ENCODE measurements at regions not wholly inside any gene's neighbourhood (a gene's known extent, or its start where the extent isn't known, plus 50 kb on each side); places are given as distances from the start of the nearest gene placed in this dataset.

GRCh38 chr4:116577321-116577720, 508.1 kb downstream of the TRAM1L1 start:
- Histone ChIP-seq H4K20me1 (ENCODE audit: insufficient read depth, low read length) (no peaks in the 10 kb centered on the region), H3K4me1 (ENCODE audit: control insufficient read depth in 1 of 2, insufficient read depth in 2 of 2, low read length in 2 of 2) (no peaks in the 10 kb centered on the region), H3K27ac (ENCODE audit: low read depth in 1 of 2, low read length in 2 of 2) (no peak overlapping the region), H3K36me3 (replicated peaks in 1 of 2; ENCODE audit: control insufficient read depth in 1 of 2, insufficient read depth in 2 of 2, low read length in 2 of 2) (no peaks in the 10 kb centered on the region), H2AFZ (ENCODE audit: insufficient read depth, low read depth, low read length, poor library complexity, severe bottlenecking) (no peak overlapping the region), H3K27me3 (ENCODE audit: control insufficient read depth in 2 of 2, insufficient read depth in 2 of 2, low read length in 2 of 2) (no peaks in the 10 kb centered on the region), H3K79me2 (ENCODE audit: insufficient read depth, low read length) (no peaks in the 10 kb centered on the region), H3K4me3 (replicated peaks in 1 of 3; ENCODE audit: low read depth in 2 of 3, low read length in 3 of 3) (no peak overlapping the region), H3K4me2 (replicated peaks; ENCODE audit: extremely low read depth, low read length, poor library complexity, severe bottlenecking) (no peak overlapping the region), H3K9ac (ENCODE audit: insufficient read depth, low read length, poor library complexity, severe bottlenecking) (no peak overlapping the region), H3K9me3 (replicated peaks in 1 of 2; ENCODE audit: control insufficient read depth in 1 of 2, insufficient read depth in 1 of 2, low read length in 2 of 2) (peaks cover 6 to 7% of the 10 kb centered on the region in 2 donors)
- no peak overlapping the region for H3K4me3 Mint-ChIP-seq
- DNase-seq: no peak
- TF ChIP-seq CTCF (IDR thresholded peaks at IDR 0.05): no peak
- H3K36me3 Mint-ChIP-seq: no peaks in the 10 kb centered on the region
- H3K9me3 Mint-ChIP-seq: peaks cover 1 to 10% (median 2%) of the 10 kb centered on the region in 7 donors
- H3K27me3 Mint-ChIP-seq (ENCODE audit: low read depth in 3 of 3): no peaks in the 10 kb centered on the region
- WGBS (ENCODE audit: insufficient coverage): no CpG with 5 or more reads among the region's 1 CpG
- H3K4me1 Mint-ChIP-seq: no peaks in the 10 kb centered on the region
- intact Hi-C loops (cut with micrococcal nuclease): no loop called here
- H3K27ac Mint-ChIP-seq: no peak overlapping the region

- Histone ChIP-seq H4K20me1 (ENCODE audit: insufficient read depth, low read length) (no peaks in the 10 kb centered on the region), H3K4me3 (replicated peaks in 1 of 3; ENCODE audit: low read depth in 2 of 3, low read length in 3 of 3) (no peak overlapping the region), H3K79me2 (ENCODE audit: insufficient read depth, low read length) (no peaks in the 10 kb centered on the region), H3K9ac (ENCODE audit: insufficient read depth, low read length, poor library complexity, severe bottlenecking) (no peak overlapping the region), H3K4me1 (ENCODE audit: control insufficient read depth in 1 of 2, insufficient read depth in 2 of 2, low read length in 2 of 2) (no peaks in the 10 kb centered on the region), H3K36me3 (replicated peaks in 1 of 2; ENCODE audit: control insufficient read depth in 1 of 2, insufficient read depth in 2 of 2, low read length in 2 of 2) (no peaks in the 10 kb centered on the region), H2AFZ (ENCODE audit: insufficient read depth, low read depth, low read length, poor library complexity, severe bottlenecking) (no peak overlapping the region), H3K27ac (ENCODE audit: low read depth in 1 of 2, low read length in 2 of 2) (no peak overlapping the region), H3K27me3 (ENCODE audit: control insufficient read depth in 2 of 2, insufficient read depth in 2 of 2, low read length in 2 of 2) (no peaks in the 10 kb centered on the region), H3K4me2 (replicated peaks; ENCODE audit: extremely low read depth, low read length, poor library complexity, severe bottlenecking) (no peak overlapping the region), H3K9me3 (replicated peaks in 1 of 2; ENCODE audit: control insufficient read depth in 1 of 2, insufficient read depth in 1 of 2, low read length in 2 of 2) (peaks cover 6 to 7% of the 10 kb centered on the region in 2 donors)
- peaks cover 0 to 10% (median 2%) of the 10 kb centered on the region in 7 donors for H3K9me3 Mint-ChIP-seq
- no peak for DNase-seq
- H3K36me3 Mint-ChIP-seq: no peaks in the 10 kb centered on the region
- no peaks in the 10 kb centered on the region for H3K4me1 Mint-ChIP-seq
- 60% methylated on average over 1 of the region's 3 CpGs for WGBS (ENCODE audit: insufficient coverage)
- no peak overlapping the region for H3K27ac Mint-ChIP-seq
- intact Hi-C loops (cut with micrococcal nuclease): no loop called here
- no peak overlapping the region for H3K4me3 Mint-ChIP-seq
- TF ChIP-seq CTCF (IDR thresholded peaks at IDR 0.05): no peak
- H3K27me3 Mint-ChIP-seq (ENCODE audit: low read depth in 3 of 3): no peaks in the 10 kb centered on the region
Observed at GRCh38 chr4:116573540-116573939, 511.8 kb downstream of the TRAM1L1 start.

All from CD14-positive monocyte (primary cell).